ENCODE measurements at regions not wholly inside any gene's neighbourhood (a gene's known extent, or its start where the extent isn't known, plus 50 kb on each side); places are given as distances from the start of the nearest gene placed in this dataset.

DNA sequence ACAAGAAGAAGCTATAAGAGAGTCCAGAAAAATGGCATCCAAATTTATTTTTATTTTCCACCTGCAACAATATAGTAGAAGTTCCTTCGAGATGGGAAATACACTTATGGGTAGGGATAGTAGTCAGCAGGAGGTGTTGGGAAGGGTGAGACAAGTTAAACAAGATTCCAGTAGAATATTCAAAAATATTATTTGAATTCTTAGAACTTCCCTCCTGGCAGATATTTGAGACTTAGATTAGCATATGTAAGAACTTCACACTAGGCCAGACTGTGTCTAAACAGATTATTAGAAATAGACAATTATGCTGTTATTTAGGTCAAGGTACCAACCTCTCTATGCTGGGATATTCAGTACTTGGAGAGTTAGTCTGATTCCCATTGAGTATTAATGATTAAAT is 108.7 kb downstream of the PLK2 start:
- TF ChIP-seq, protein P1, sequence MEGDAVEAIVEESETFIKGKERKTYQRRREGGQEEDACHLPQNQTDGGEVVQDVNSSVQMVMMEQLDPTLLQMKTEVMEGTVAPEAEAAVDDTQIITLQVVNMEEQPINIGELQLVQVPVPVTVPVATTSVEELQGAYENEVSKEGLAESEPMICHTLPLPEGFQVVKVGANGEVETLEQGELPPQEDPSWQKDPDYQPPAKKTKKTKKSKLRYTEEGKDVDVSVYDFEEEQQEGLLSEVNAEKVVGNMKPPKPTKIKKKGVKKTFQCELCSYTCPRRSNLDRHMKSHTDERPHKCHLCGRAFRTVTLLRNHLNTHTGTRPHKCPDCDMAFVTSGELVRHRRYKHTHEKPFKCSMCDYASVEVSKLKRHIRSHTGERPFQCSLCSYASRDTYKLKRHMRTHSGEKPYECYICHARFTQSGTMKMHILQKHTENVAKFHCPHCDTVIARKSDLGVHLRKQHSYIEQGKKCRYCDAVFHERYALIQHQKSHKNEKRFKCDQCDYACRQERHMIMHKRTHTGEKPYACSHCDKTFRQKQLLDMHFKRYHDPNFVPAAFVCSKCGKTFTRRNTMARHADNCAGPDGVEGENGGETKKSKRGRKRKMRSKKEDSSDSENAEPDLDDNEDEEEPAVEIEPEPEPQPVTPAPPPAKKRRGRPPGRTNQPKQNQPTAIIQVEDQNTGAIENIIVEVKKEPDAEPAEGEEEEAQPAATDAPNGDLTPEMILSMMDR (IDR thresholded peaks at IDR 0.05 in 4 of 5, conservative IDR thresholded peaks at IDR 0.05 in 1 of 5): no peak
- TF ChIP-seq POLR2A (IDR thresholded peaks at IDR 0.05): no peak
